ENCODE measurements at regions not wholly inside any gene's neighbourhood (a gene's known extent, or its start where the extent isn't known, plus 50 kb on each side); places are given as distances from the start of the nearest gene placed in this dataset.

GRCh38 chr14:71485833-71486232 lies 446.4 kb upstream of the RGS6 start:
- H3K36me3 Mint-ChIP-seq = peaks cover 9% of the 10 kb centered on the region
- no peaks in the 10 kb centered on the region for H3K27me3 Mint-ChIP-seq
- no peaks in the 10 kb centered on the region for H3K9me3 Mint-ChIP-seq
- peaks cover 13% of the 10 kb centered on the region for H3K4me1 Mint-ChIP-seq
- H3K4me3 Mint-ChIP-seq = no peak overlapping the region
- no peak overlapping the region for H3K27ac Mint-ChIP-seq

- Mint-ChIP-seq H3K36me3 (peaks cover 9% of the 10 kb centered on the region), H3K27me3 (no peaks in the 10 kb centered on the region), H3K4me3 (no peak overlapping the region), H3K27ac (no peak overlapping the region), H3K4me1 (peaks cover 13% of the 10 kb centered on the region), H3K9me3 (no peaks in the 10 kb centered on the region)
These were observed 445.9 kb upstream of the RGS6 start for GRCh38 chr14:71486279-71486678.

GRCh38 chr14:71487449-71487848 lies 444.8 kb upstream of the RGS6 start:
- Mint-ChIP-seq H3K36me3 (peaks cover 9% of the 10 kb centered on the region), H3K9me3 (no peaks in the 10 kb centered on the region), H3K4me1 (peaks cover 16% of the 10 kb centered on the region), H3K4me3 (no peak overlapping the region), H3K27ac (peak overlapping the region; percentile 60), H3K27me3 (no peaks in the 10 kb centered on the region)

- H3K27me3 Mint-ChIP-seq = no peaks in the 10 kb centered on the region
- H3K9me3 Mint-ChIP-seq = no peaks in the 10 kb centered on the region
- no peak overlapping the region for H3K4me3 Mint-ChIP-seq
- peaks cover 16% of the 10 kb centered on the region for H3K4me1 Mint-ChIP-seq
- H3K27ac Mint-ChIP-seq = no peak overlapping the region
- H3K36me3 Mint-ChIP-seq = peaks cover 9% of the 10 kb centered on the region
These were observed 444.3 kb upstream of the RGS6 start for GRCh38 chr14:71487941-71488340.

GRCh38 chr14:71488703-71489191 lies 443.5 kb upstream of the RGS6 start:
- H3K27me3 Mint-ChIP-seq = no peaks in the 10 kb centered on the region
- peaks cover 16% of the 10 kb centered on the region for H3K4me1 Mint-ChIP-seq
- H3K9me3 Mint-ChIP-seq = no peaks in the 10 kb centered on the region
- H3K36me3 Mint-ChIP-seq = peaks cover 9% of the 10 kb centered on the region
- no peak overlapping the region for H3K4me3 Mint-ChIP-seq
- no peak overlapping the region for H3K27ac Mint-ChIP-seq

GRCh38 chr14:71489742-71490141 lies 442.5 kb upstream of the RGS6 start:
- Mint-ChIP-seq H3K9me3 (no peaks in the 10 kb centered on the region), H3K27me3 (no peaks in the 10 kb centered on the region), H3K4me3 (no peak overlapping the region), H3K27ac (no peak overlapping the region), H3K4me1 (peaks cover 16% of the 10 kb centered on the region), H3K36me3 (peaks cover 9% of the 10 kb centered on the region)

- no peak overlapping the region for H3K27ac Mint-ChIP-seq
- peaks cover 16% of the 10 kb centered on the region for H3K4me1 Mint-ChIP-seq
- no peaks in the 10 kb centered on the region for H3K9me3 Mint-ChIP-seq
- no peak overlapping the region for H3K4me3 Mint-ChIP-seq
- peaks cover 7% of the 10 kb centered on the region for H3K36me3 Mint-ChIP-seq
- no peaks in the 10 kb centered on the region for H3K27me3 Mint-ChIP-seq
These were observed 440.3 kb upstream of the RGS6 start for GRCh38 chr14:71491931-71492330.

- H3K4me3 Mint-ChIP-seq = no peak overlapping the region
- H3K36me3 Mint-ChIP-seq = peaks cover 7% of the 10 kb centered on the region
- H3K27ac Mint-ChIP-seq = no peak overlapping the region
- H3K27me3 Mint-ChIP-seq = no peaks in the 10 kb centered on the region
- H3K4me1 Mint-ChIP-seq = peaks cover 13% of the 10 kb centered on the region
- H3K9me3 Mint-ChIP-seq = no peaks in the 10 kb centered on the region
These were observed 439.9 kb upstream of the RGS6 start for GRCh38 chr14:71492346-71492745.

GRCh38 chr14:71497645-71498086 lies 434.6 kb upstream of the RGS6 start:
- Mint-ChIP-seq H3K27me3 (no peaks in the 10 kb centered on the region), H3K36me3 (peaks cover 8% of the 10 kb centered on the region), H3K9me3 (no peaks in the 10 kb centered on the region), H3K4me3 (no peak overlapping the region), H3K27ac (no peak overlapping the region), H3K4me1 (peaks cover 14% of the 10 kb centered on the region)

- Mint-ChIP-seq H3K9me3 (no peaks in the 10 kb centered on the region), H3K36me3 (peaks cover 8% of the 10 kb centered on the region), H3K4me3 (no peak overlapping the region), H3K27ac (no peak overlapping the region), H3K4me1 (peaks cover 14% of the 10 kb centered on the region), H3K27me3 (no peaks in the 10 kb centered on the region)
These were observed 434.0 kb upstream of the RGS6 start for GRCh38 chr14:71498212-71498611.

GRCh38 chr14:71499018-71499417 lies 433.2 kb upstream of the RGS6 start:
- H3K27ac Mint-ChIP-seq = no peak overlapping the region
- H3K27me3 Mint-ChIP-seq = no peaks in the 10 kb centered on the region
- H3K4me3 Mint-ChIP-seq = no peak overlapping the region
- peaks cover 8% of the 10 kb centered on the region for H3K36me3 Mint-ChIP-seq
- peaks cover 14% of the 10 kb centered on the region for H3K4me1 Mint-ChIP-seq
- H3K9me3 Mint-ChIP-seq = no peaks in the 10 kb centered on the region

- Mint-ChIP-seq H3K4me1 (peaks cover 8% of the 10 kb centered on the region), H3K4me3 (no peak overlapping the region), H3K27ac (no peak overlapping the region), H3K9me3 (no peaks in the 10 kb centered on the region), H3K36me3 (peaks cover 9% of the 10 kb centered on the region), H3K27me3 (no peaks in the 10 kb centered on the region)
These were observed 424.5 kb upstream of the RGS6 start for GRCh38 chr14:71507681-71508080.

GRCh38 chr14:71508901-71509300 lies 423.3 kb upstream of the RGS6 start:
- Mint-ChIP-seq H3K4me3 (no peak overlapping the region), H3K36me3 (peaks cover 14% of the 10 kb centered on the region), H3K27me3 (no peaks in the 10 kb centered on the region), H3K4me1 (peaks cover 8% of the 10 kb centered on the region), H3K27ac (no peak overlapping the region), H3K9me3 (no peaks in the 10 kb centered on the region)

GRCh38 chr14:71511152-71511551 lies 421.1 kb upstream of the RGS6 start:
- no peaks in the 10 kb centered on the region for H3K9me3 Mint-ChIP-seq
- no peaks in the 10 kb centered on the region for H3K27me3 Mint-ChIP-seq
- H3K4me3 Mint-ChIP-seq = no peak overlapping the region
- H3K4me1 Mint-ChIP-seq = peaks cover 8% of the 10 kb centered on the region
- no peak overlapping the region for H3K27ac Mint-ChIP-seq
- peaks cover 15% of the 10 kb centered on the region for H3K36me3 Mint-ChIP-seq

- peaks cover 4% of the 10 kb centered on the region for H3K4me1 Mint-ChIP-seq
- H3K27me3 Mint-ChIP-seq = no peaks in the 10 kb centered on the region
- no peak overlapping the region for H3K4me3 Mint-ChIP-seq
- no peaks in the 10 kb centered on the region for H3K9me3 Mint-ChIP-seq
- no peak overlapping the region for H3K27ac Mint-ChIP-seq
- H3K36me3 Mint-ChIP-seq = peaks cover 20% of the 10 kb centered on the region
These were observed 417.0 kb upstream of the RGS6 start for GRCh38 chr14:71514941-71515919.

Data from activated naive CD4-positive, alpha-beta T cell treated with anti-CD3 and anti-CD28 coated beads, Interleukin-2, amount 50 U/mL, for 24 hours (primary cell).